ENCODE measurements at regions not wholly inside any gene's neighbourhood (a gene's known extent, or its start where the extent isn't known, plus 50 kb on each side); places are given as distances from the start of the nearest gene placed in this dataset.

- TF ChIP-seq CTCF (IDR thresholded peaks at IDR 0.05) (no peak), POLR2AphosphoS5 (IDR thresholded peaks at IDR 0.05) (no peak), POLR2A (IDR thresholded peaks at IDR 0.05) (no peak), EP300 (IDR thresholded peaks at IDR 0.05; ENCODE audit: low read depth) (no peak)
Measured at GRCh38 chr2:52558265-52558664, 1209.3 kb upstream of the CHAC2 start.

Data from transverse colon (tissue), 4 donors.